Kidney (tissue), 13 donors: ENCODE measurements at regions not wholly inside any gene's neighbourhood (a gene's known extent, or its start where the extent isn't known, plus 50 kb on each side); places are given as distances from the start of the nearest gene placed in this dataset.

ENCODE experiments used
- DNase-seq, 5 donors: peaks; one replicate each; pipeline ENCODE4 v3.0.0-alpha.2; 2013 to 2020
- FAIRE-seq: peaks from 2 replicates; lab custom pipeline; 2012; peaks lifted over from hg19 to GRCh38; lab: Jason Lieb, UNC
- H3K27ac ChIP-seq, 2 donors: one replicate each; pipeline ENCODE4 v1.7.0; 2013; ENCODE audit warnings: low read depth in 2 of 2, low read length in 2 of 2, inconsistent platforms in 1 of 2
- H3K27me3 ChIP-seq: one replicate; pipeline ENCODE4 v1.7.1; 2013; ENCODE audit warnings: low read length, inconsistent platforms; ENCODE audit not compliant: control insufficient read depth, insufficient read depth
- H3K36me3 ChIP-seq, 3 donors: one replicate each; pipeline versions ENCODE4 v1.7.0 to v1.7.1; 2013; ENCODE audit warnings: low read length in 3 of 3, control low read depth in 1 of 3, inconsistent platforms in 1 of 3; ENCODE audit not compliant: insufficient read depth in 3 of 3, control insufficient read depth in 2 of 3
- H3K4me1 ChIP-seq, 3 donors: one replicate each; pipeline versions ENCODE4 v1.7.0 to v1.7.1; 2013; ENCODE audit warnings: low read length in 3 of 3, inconsistent platforms in 1 of 3, low read depth in 1 of 3; ENCODE audit not compliant: control insufficient read depth in 2 of 3, insufficient read depth in 2 of 3
- H3K4me3 ChIP-seq, 3 donors: one replicate each; pipeline versions ENCODE4 v1.7.0 to v1.8.1; 2013; ENCODE audit warnings: low read length in 3 of 3, control low read depth in 1 of 3, inconsistent platforms in 1 of 3
- H3K9ac ChIP-seq, 3 donors: one replicate each; pipeline versions ENCODE4 v1.7.0 to v1.7.1; 2013; ENCODE audit warnings: low read length in 3 of 3, control low read depth in 1 of 3, inconsistent platforms in 1 of 3
- H3K9me3 ChIP-seq, 3 donors: one replicate each; pipeline versions ENCODE4 v1.7.0 to v1.7.1; 2013; ENCODE audit warnings: low read length in 3 of 3, control low read depth in 1 of 3, inconsistent platforms in 1 of 3; ENCODE audit not compliant: control insufficient read depth in 2 of 3, insufficient read depth in 1 of 3
- CTCF ChIP-seq: IDR thresholded peaks from 3 replicates; pipeline ENCODE4 v1.5.1; 2012; ENCODE audit warnings: mild to moderate bottlenecking, moderate library complexity, borderline replicate concordance; ENCODE audit not compliant: insufficient read depth; ENCODE audit errors: extremely low read depth
- intact Hi-C: fragments of 100-400 bp; cut with DNase I; formaldehyde crosslinking; loops from one replicate; pipeline ENCODE4 v1.11.1; 2022
- donor health status: control.
- donor health status: control.
- donor health status: control.
- donor health status: control.
- donor health status: control.
- donor health status: DM: yes; HTN: yes; CAD: no.
- donor health status: Normal renal cell carcinoma (clear cell type).

GRCh38 chr18:78228974-78229373 lies 750.6 kb upstream of the SALL3 start:
- TF ChIP-seq CTCF: no peak
- H3K9me3 ChIP-seq: no peaks in the 10 kb centered on the region
- peak in 1 of 5 donors; percentile 47 for DNase-seq
- no peaks in the 10 kb centered on the region for H3K36me3 ChIP-seq
- intact Hi-C loops: no loop called here
- no peak overlapping the region for H3K27ac ChIP-seq
- no peak overlapping the region for H3K4me3 ChIP-seq
- H3K4me1 ChIP-seq: no peaks in the 10 kb centered on the region
- FAIRE-seq: no peak
- no peak overlapping the region for H3K9ac ChIP-seq
- no peaks in the 10 kb centered on the region for H3K27me3 ChIP-seq

GRCh38 chr18:78230911-78231310 lies 748.7 kb upstream of the SALL3 start:
- intact Hi-C loops: no loop called here
- Histone ChIP-seq H3K4me3 (no peak overlapping the region), H3K27ac (no peak overlapping the region), H3K9me3 (no peaks in the 10 kb centered on the region), H3K9ac (no peak overlapping the region), H3K4me1 (no peaks in the 10 kb centered on the region), H3K36me3 (no peaks in the 10 kb centered on the region), H3K27me3 (no peaks in the 10 kb centered on the region)
- DNase-seq (no peak), FAIRE-seq (no peak)
- TF ChIP-seq CTCF: no peak

- no peaks in the 10 kb centered on the region for H3K4me1 ChIP-seq
- H3K9ac ChIP-seq: no peak overlapping the region
- TF ChIP-seq CTCF: no peak
- H3K27ac ChIP-seq: no peak overlapping the region
- intact Hi-C loops: no loop called here
- FAIRE-seq (no peak), DNase-seq (no peak)
- H3K9me3 ChIP-seq: no peaks in the 10 kb centered on the region
- H3K4me3 ChIP-seq: no peak overlapping the region
- no peaks in the 10 kb centered on the region for H3K27me3 ChIP-seq
- no peaks in the 10 kb centered on the region for H3K36me3 ChIP-seq
Measured at GRCh38 chr18:78232196-78232595, 747.4 kb upstream of the SALL3 start.

GRCh38 chr18:78237864-78238263 lies 741.8 kb upstream of the SALL3 start:
- no peak for TF ChIP-seq CTCF
- Histone ChIP-seq H3K27ac (no peak overlapping the region), H3K9me3 (peaks cover 0 to 2% (median 0%) of the 10 kb centered on the region in 3 donors), H3K4me1 (no peaks in the 10 kb centered on the region), H3K36me3 (no peaks in the 10 kb centered on the region), H3K4me3 (no peak overlapping the region), H3K27me3 (no peaks in the 10 kb centered on the region), H3K9ac (no peak overlapping the region)
- intact Hi-C loops: no loop called here
- no peak for DNase-seq
- FAIRE-seq: no peak
